NOMO-1 treated with DMSO at 0.1 percent for 48 hours (cell line): ENCODE measurements at regions not wholly inside any gene's neighbourhood (a gene's known extent, or its start where the extent isn't known, plus 50 kb on each side); places are given as distances from the start of the nearest gene placed in this dataset.

Experiments
- DNase-seq: peaks from one replicate; lab custom pipeline; 2025; ENCODE audit not compliant: unreplicated experiment; lab: John Stamatoyannopoulos, UW

DNA sequence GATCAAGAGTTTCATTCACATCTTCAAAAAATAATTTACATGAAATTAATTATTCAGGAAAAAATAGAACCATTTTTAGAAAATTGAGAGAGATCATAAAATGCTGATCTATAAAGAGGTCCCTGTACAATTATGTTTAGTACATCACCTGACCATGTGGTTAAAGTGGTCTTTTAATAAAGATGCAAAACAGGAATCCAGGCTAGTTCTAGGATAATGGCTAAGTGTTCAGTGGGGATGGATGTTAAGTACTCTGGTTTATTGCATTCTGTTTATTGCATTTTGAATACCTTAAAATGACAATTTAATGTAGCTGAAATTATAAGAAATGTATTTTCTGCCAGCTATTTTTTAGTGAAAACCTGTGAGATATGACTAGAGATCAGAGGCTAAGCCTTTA is 72.0 kb upstream of the SMC2 start:
- no peak for DNase-seq

DNA sequence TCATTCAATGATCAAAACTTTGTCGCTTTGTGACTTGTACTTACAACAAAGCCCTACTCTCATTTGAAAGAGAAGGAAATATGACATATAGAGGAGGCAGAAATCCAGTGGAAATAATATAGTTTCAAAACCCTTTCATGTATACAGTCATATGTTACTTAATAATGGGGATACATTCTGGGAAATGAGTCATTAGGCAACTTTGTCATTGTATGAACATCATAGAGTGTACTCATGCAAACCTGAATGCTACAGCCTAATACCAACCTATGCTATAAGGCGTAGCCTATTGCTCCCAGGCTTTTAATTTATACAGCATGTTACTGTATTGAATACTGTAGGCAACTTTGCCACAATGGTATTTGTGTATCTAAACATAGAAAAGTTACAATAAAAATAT is 69.0 kb upstream of the SMC2 start:
- no peak for DNase-seq

DNA sequence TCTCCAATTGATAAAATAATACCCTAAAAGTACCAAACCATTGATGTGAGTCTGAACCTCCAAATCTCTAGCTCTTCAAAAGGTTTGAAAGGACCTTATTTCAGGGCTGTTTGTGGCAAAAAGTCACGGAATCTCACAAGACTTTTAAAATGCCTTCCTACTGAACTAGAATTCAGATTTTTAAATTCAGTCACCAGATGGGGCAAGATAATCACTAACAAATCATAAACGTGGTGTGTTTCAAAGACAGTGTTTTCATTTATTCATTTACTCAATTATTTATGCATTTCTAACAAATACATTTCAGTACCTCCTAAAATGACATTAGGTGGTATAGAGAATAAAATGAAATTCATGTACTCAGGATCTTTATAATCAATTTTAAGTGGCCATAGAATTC is 68.2 kb upstream of the SMC2 start:
- no peak for DNase-seq

DNA sequence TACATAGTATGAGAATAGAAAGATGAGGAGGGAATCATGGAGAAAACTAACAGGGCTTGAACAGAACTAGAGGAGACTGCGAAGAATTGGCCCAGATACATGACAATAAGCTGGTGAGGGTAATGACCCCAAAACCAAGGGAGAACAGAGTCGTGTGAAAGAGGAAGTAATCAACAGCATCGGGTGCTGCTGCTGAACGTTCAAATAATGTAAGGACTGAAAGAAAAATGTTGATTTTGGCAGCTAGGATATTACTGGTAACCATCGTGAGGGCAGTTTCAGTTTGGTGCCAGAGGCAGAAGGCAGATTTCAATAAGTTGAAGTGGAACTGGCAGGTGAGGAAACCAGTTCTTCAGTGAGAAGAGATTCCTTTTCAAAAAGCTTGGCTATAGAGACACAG is 66.8 kb upstream of the SMC2 start:
- DNase-seq = peak; percentile 64

DNA sequence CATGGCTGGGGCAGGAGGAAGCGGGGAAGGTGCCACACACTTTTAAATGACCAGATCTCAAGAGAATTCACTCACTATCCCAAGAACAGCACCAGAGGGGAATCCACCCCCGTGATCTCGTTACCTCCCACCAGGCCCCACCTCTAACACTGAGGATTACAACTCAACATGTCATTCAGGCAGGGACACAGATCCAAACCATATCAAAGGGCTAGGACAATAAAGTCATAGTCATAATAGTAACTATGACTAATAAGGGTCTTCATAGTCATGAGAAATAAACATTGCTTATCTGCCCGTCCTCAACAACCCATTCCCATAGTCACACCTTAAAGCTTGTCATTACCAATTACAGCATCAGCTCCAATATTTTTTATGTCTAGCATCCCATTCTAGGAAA is 65.3 kb upstream of the SMC2 start:
- DNase-seq = no peak
